Liver (tissue), 8 donors: ENCODE measurements at regions not wholly inside any gene's neighbourhood (a gene's known extent, or its start where the extent isn't known, plus 50 kb on each side); places are given as distances from the start of the nearest gene placed in this dataset.

Source experiments
- DNase-seq: peaks from one replicate; pipeline ENCODE4 v3.0.0-alpha.2; 2017; ENCODE audit warnings: low spot score
- H3K27ac ChIP-seq, 2 donors: one replicate each; pipeline ENCODE4 v1.7.0; 2013; ENCODE audit warnings: inconsistent platforms in 2 of 2, low read length in 2 of 2, control low read depth in 1 of 2, low read depth in 1 of 2, mild to moderate bottlenecking in 1 of 2
- H3K27me3 ChIP-seq, 4 donors: one replicate each; pipeline versions ENCODE4 v1.6.1 to v1.7.0; 2013; ENCODE audit warnings: low read length in 3 of 4, inconsistent platforms in 1 of 4, mild to moderate bottlenecking in 1 of 4, moderate library complexity in 1 of 4; ENCODE audit not compliant: control insufficient read depth in 4 of 4, insufficient read depth in 4 of 4
- H3K36me3 ChIP-seq, 4 donors: one replicate each; pipeline versions ENCODE4 v1.6.1 to v1.7.0; 2013; ENCODE audit warnings: low read length in 3 of 4, mild to moderate bottlenecking in 3 of 4, low read depth in 1 of 4, moderate library complexity in 1 of 4; ENCODE audit not compliant: control insufficient read depth in 4 of 4, insufficient read depth in 3 of 4
- H3K4me1 ChIP-seq, 4 donors: one replicate each; pipeline versions ENCODE4 v1.6.1 to v1.7.0; 2013; ENCODE audit warnings: low read length in 3 of 4, mild to moderate bottlenecking in 3 of 4, moderate library complexity in 1 of 4; ENCODE audit not compliant: control insufficient read depth in 4 of 4, insufficient read depth in 4 of 4
- H3K4me3 ChIP-seq, 3 donors: one replicate each; pipeline versions ENCODE4 v1.6.1 to v1.7.0; 2013; ENCODE audit warnings: low read length in 3 of 3, control low read depth in 1 of 3, low read depth in 1 of 3, mild to moderate bottlenecking in 1 of 3
- H3K9ac ChIP-seq, 2 donors: one replicate each; pipeline ENCODE4 v1.7.0; 2013; ENCODE audit warnings: low read length in 2 of 2, mild to moderate bottlenecking in 2 of 2, moderate library complexity in 2 of 2, control low read depth in 1 of 2, low read depth in 1 of 2
- H3K9me3 ChIP-seq, 4 donors: one replicate each; pipeline versions ENCODE4 v1.6.1 to v1.7.0; 2013; ENCODE audit warnings: low read length in 3 of 4; ENCODE audit not compliant: control insufficient read depth in 4 of 4
- ATF3 ChIP-seq: IDR thresholded peaks from 2 replicates; pipeline ENCODE4 v1.6.1; 2016; ENCODE audit warnings: antibody characterized with exemption
- CTCF ChIP-seq: fragments of 150-350 bp; IDR thresholded peaks from 2 replicates; pipeline ENCODE4 v1.5.1; 2017; ENCODE audit warnings: improper control_type of control experiment, low read depth, low read length; ENCODE audit not compliant: missing input control
- EGR1 ChIP-seq, 2 donors: IDR thresholded peaks; 2 replicates each; pipeline ENCODE4 v1.6.1; 2016 to 2018; ENCODE audit warnings: antibody characterized with exemption in 2 of 2, low read depth in 2 of 2
- FOXA1 ChIP-seq: IDR thresholded peaks from 2 replicates; pipeline ENCODE4 v1.6.1; 2016; ENCODE audit warnings: antibody characterized with exemption
- FOXA2 ChIP-seq: IDR thresholded peaks from 2 replicates; pipeline ENCODE4 v1.6.1; 2016; ENCODE audit warnings: antibody characterized with exemption
- GABPA ChIP-seq, 2 donors: IDR thresholded peaks in 1 of 2; conservative IDR thresholded peaks in 1 of 2; 2 replicates each; pipeline ENCODE4 v1.6.1; 2016; ENCODE audit warnings: antibody characterized with exemption in 2 of 2, mild to moderate bottlenecking in 1 of 2, moderate library complexity in 1 of 2
- HNF4A ChIP-seq, 2 donors: conservative IDR thresholded peaks; 2 replicates each; pipeline ENCODE4 v1.6.1; 2016; ENCODE audit warnings: antibody characterized with exemption in 2 of 2, mild to moderate bottlenecking in 2 of 2
- HNF4G ChIP-seq: IDR thresholded peaks from 2 replicates; pipeline ENCODE4 v1.6.1; 2016; ENCODE audit warnings: antibody characterized with exemption
- JUND ChIP-seq, 2 donors: IDR thresholded peaks; 2 replicates each; pipeline ENCODE4 v1.6.1; 2016; ENCODE audit warnings: antibody characterized with exemption in 2 of 2
- MAX ChIP-seq: IDR thresholded peaks from 2 replicates; pipeline ENCODE4 v1.6.1; 2016; ENCODE audit warnings: antibody characterized with exemption
- NR2F2 ChIP-seq: IDR thresholded peaks from 2 replicates; pipeline ENCODE4 v1.6.1; 2016; ENCODE audit warnings: antibody characterized with exemption
- RAD21 ChIP-seq, 2 donors: IDR thresholded peaks; 2 replicates each; pipeline ENCODE4 v1.6.1; 2016; ENCODE audit warnings: antibody characterized with exemption in 2 of 2, mild to moderate bottlenecking in 2 of 2
- RXRA ChIP-seq, 2 donors: IDR thresholded peaks; 2 replicates each; pipeline ENCODE4 v1.6.1; 2017 to 2018; ENCODE audit warnings: antibody characterized with exemption in 2 of 2, mild to moderate bottlenecking in 1 of 2
- TAF1 ChIP-seq: conservative IDR thresholded peaks from 2 replicates; pipeline ENCODE4 v1.6.1; 2016; ENCODE audit warnings: antibody characterized with exemption, mild to moderate bottlenecking
- YY1 ChIP-seq: IDR thresholded peaks from 2 replicates; pipeline ENCODE4 v1.6.1; 2016; ENCODE audit warnings: antibody characterized with exemption, mild to moderate bottlenecking
- WGBS: extraction: QIAGEN DNeasy Blood & Tissue Kit; methylation state at CpG from one replicate; pipeline ENCODE4 v1.1.7; 2013; 5-methylcytosine and 5-hydroxymethylcytosine counted together
- TF ChIP-seq, protein P1 (sequence below): IDR thresholded peaks from 2 replicates; pipeline ENCODE4 v1.6.1; 2016; ENCODE audit warnings: antibody characterized with exemption
- TF ChIP-seq, protein P2 (sequence below): IDR thresholded peaks from 2 replicates; pipeline ENCODE4 v1.6.1; 2016; ENCODE audit warnings: antibody characterized with exemption, mild to moderate bottlenecking
- donor health status: healthy.
- donor health status: healthy.
- donor health status: healthy.
- donor health status: healthy.
- donor health status: healthy.

DNA sequence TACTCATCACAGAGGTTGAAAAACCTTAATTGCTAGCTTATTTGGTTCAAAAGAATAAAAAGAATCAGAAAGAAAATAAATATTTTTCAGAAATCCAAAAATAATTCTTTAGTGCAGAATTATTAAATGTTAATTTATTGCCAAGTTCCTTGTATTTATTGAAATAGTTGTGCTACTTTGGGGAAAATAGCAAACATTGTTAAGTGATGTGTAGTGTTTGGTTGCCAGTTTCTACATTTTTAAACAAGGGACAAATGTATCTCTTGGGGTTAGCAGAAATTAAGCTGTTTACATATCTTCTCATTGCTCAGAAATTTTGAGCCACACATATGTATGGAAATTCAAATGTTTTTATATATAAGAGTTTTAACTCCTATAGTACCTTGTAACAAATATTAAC lies 775.0 kb downstream of the USP25 start:
- Histone ChIP-seq H3K27ac (no peak overlapping the region), H3K27me3 (no peaks in the 10 kb centered on the region), H3K9me3 (no peaks in the 10 kb centered on the region), H3K36me3 (no peaks in the 10 kb centered on the region), H3K4me1 (no peaks in the 10 kb centered on the region), H3K9ac (no peak overlapping the region), H3K4me3 (no peak overlapping the region)
- DNase-seq = no peak
- TF ChIP-seq RAD21 (IDR thresholded peaks at IDR 0.05) (no peak), RXRA (IDR thresholded peaks at IDR 0.05) (no peak), EGR1 (IDR thresholded peaks at IDR 0.05; ENCODE audit: low read depth in 2 of 2) (no peak), HNF4G (no peak), FOXA1 (no peak), NR2F2 (no peak), CTCF (no peak), FOXA2 (no peak), JUND (IDR thresholded peaks at IDR 0.05) (no peak), TAF1 (no peak), GABPA (IDR thresholded peaks at IDR 0.05 in 1 of 2, conservative IDR thresholded peaks at IDR 0.05 in 1 of 2) (no peak), MAX (no peak), ATF3 (no peak), YY1 (no peak), HNF4A (conservative IDR thresholded peaks at IDR 0.05) (no peak)
- TF ChIP-seq, protein P1, sequence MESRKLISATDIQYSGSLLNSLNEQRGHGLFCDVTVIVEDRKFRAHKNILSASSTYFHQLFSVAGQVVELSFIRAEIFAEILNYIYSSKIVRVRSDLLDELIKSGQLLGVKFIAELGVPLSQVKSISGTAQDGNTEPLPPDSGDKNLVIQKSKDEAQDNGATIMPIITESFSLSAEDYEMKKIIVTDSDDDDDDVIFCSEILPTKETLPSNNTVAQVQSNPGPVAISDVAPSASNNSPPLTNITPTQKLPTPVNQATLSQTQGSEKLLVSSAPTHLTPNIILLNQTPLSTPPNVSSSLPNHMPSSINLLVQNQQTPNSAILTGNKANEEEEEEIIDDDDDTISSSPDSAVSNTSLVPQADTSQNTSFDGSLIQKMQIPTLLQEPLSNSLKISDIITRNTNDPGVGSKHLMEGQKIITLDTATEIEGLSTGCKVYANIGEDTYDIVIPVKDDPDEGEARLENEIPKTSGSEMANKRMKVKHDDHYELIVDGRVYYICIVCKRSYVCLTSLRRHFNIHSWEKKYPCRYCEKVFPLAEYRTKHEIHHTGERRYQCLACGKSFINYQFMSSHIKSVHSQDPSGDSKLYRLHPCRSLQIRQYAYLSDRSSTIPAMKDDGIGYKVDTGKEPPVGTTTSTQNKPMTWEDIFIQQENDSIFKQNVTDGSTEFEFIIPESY = no peak
- TF ChIP-seq, protein P2, sequence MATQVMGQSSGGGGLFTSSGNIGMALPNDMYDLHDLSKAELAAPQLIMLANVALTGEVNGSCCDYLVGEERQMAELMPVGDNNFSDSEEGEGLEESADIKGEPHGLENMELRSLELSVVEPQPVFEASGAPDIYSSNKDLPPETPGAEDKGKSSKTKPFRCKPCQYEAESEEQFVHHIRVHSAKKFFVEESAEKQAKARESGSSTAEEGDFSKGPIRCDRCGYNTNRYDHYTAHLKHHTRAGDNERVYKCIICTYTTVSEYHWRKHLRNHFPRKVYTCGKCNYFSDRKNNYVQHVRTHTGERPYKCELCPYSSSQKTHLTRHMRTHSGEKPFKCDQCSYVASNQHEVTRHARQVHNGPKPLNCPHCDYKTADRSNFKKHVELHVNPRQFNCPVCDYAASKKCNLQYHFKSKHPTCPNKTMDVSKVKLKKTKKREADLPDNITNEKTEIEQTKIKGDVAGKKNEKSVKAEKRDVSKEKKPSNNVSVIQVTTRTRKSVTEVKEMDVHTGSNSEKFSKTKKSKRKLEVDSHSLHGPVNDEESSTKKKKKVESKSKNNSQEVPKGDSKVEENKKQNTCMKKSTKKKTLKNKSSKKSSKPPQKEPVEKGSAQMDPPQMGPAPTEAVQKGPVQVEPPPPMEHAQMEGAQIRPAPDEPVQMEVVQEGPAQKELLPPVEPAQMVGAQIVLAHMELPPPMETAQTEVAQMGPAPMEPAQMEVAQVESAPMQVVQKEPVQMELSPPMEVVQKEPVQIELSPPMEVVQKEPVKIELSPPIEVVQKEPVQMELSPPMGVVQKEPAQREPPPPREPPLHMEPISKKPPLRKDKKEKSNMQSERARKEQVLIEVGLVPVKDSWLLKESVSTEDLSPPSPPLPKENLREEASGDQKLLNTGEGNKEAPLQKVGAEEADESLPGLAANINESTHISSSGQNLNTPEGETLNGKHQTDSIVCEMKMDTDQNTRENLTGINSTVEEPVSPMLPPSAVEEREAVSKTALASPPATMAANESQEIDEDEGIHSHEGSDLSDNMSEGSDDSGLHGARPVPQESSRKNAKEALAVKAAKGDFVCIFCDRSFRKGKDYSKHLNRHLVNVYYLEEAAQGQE = no peak

- DNase-seq = no peak
- no peak overlapping the region for H3K27ac ChIP-seq
- H3K4me1 ChIP-seq = peaks cover 0 to 2% (median 0%) of the 10 kb centered on the region in 4 donors
- no peak overlapping the region for H3K4me3 ChIP-seq
- no peaks in the 10 kb centered on the region for H3K9me3 ChIP-seq
- 92% methylated on average over 3 of the region's 3 CpGs for WGBS
- no peak overlapping the region for H3K9ac ChIP-seq
- TF ChIP-seq, protein P1 = no peak
- TF ChIP-seq HNF4G (no peak), HNF4A (conservative IDR thresholded peaks at IDR 0.05) (no peak), NR2F2 (no peak), EGR1 (IDR thresholded peaks at IDR 0.05; ENCODE audit: low read depth in 2 of 2) (no peak), RAD21 (IDR thresholded peaks at IDR 0.05) (no peak), ATF3 (no peak), RXRA (IDR thresholded peaks at IDR 0.05) (no peak), JUND (IDR thresholded peaks at IDR 0.05) (no peak), FOXA1 (no peak), FOXA2 (no peak)
- H3K36me3 ChIP-seq = no peaks in the 10 kb centered on the region
- H3K27me3 ChIP-seq = no peaks in the 10 kb centered on the region
These were observed 779.7 kb downstream of the USP25 start for GRCh38 chr21:16509476-16509875.
